ENCODE measurements at regions not wholly inside any gene's neighbourhood (a gene's known extent, or its start where the extent isn't known, plus 50 kb on each side); places are given as distances from the start of the nearest gene placed in this dataset.
A peak's percentile ranks its signal among the peaks of the same experiment; 100 is the strongest.

DNA sequence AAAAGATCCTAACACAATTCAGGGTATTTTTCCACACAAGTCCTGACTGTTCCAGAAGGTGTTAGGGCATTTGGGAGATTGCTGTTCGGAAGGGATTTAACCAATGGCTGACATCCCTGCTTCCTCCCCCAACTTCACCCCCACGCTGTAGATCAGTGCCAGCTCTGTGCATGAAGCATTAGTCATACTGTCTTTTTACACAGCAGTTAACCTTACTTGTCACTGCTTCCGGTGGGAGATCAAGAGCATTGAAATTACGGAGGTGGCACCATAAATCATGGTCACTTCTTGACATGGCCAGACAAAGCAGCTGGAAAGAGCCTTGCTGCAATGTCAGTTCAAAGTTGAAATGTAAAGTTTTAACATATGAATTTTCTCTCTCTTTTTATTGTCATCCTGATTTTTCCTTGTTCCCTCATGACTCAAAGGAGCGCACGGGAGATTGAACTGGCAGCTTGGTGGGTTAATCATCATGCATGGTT lies 70.2 kb downstream of the HRH4 start:
- TF ChIP-seq, protein P1, sequence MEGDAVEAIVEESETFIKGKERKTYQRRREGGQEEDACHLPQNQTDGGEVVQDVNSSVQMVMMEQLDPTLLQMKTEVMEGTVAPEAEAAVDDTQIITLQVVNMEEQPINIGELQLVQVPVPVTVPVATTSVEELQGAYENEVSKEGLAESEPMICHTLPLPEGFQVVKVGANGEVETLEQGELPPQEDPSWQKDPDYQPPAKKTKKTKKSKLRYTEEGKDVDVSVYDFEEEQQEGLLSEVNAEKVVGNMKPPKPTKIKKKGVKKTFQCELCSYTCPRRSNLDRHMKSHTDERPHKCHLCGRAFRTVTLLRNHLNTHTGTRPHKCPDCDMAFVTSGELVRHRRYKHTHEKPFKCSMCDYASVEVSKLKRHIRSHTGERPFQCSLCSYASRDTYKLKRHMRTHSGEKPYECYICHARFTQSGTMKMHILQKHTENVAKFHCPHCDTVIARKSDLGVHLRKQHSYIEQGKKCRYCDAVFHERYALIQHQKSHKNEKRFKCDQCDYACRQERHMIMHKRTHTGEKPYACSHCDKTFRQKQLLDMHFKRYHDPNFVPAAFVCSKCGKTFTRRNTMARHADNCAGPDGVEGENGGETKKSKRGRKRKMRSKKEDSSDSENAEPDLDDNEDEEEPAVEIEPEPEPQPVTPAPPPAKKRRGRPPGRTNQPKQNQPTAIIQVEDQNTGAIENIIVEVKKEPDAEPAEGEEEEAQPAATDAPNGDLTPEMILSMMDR (IDR thresholded peaks at IDR 0.05; ENCODE audit: low read length, missing control alignments) = no peak
- peak; percentile 65 for DNase-seq (ENCODE audit: low read depth)

DNA sequence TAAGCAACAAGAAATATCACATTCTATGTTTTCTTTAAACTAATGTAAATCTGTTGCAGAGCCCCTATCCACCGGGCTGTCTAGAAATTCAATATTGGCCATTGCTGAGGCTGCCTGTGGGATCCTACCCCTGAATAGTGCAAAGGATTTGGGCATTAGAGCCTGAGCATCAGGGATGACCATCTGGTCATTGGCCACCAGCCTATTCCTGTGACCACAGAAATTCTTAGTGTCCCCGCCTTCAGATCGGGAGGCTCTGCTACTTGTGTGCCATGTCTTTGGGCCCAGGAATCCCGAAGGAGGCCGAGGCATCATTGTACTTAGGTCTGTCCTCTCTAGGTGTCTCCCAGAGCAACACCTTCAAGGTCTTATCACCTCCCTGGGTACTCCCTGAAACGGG lies 73.8 kb downstream of the HRH4 start:
- TF ChIP-seq, protein P1 (IDR thresholded peaks at IDR 0.05; ENCODE audit: low read length, missing control alignments) = no peak
- no peak overlapping the region for H3K4me3 ChIP-seq (replicated peaks; ENCODE audit: low read depth, low read length)
- DNase-seq (ENCODE audit: low read depth) = no peak

More for the DNA sequence above, 70.2 kb downstream of the HRH4 start:
- H3K4me3 ChIP-seq (replicated peaks; ENCODE audit: low read depth, low read length) = no peak overlapping the region

DNA sequence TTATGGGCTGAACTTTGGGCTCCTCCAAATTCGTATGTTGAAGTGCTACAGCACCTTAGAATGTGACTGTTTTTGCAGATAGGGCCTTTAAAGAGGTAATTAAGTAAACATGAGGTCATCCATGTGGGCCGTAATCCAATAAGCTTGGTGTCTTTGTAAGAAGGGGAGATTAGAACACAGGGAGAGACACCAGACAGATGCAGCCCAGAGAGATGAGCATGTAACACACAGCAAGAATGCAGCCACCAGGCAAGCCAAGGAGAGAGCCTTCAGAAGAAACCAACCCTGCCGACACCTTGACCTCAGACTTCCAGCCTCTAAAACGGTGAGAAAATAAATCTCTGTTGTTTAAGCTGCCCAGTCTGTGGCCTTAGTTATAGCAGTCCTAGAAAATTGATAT lies 74.3 kb downstream of the HRH4 start:
- DNase-seq (ENCODE audit: low read depth) = no peak
- no peak overlapping the region for H3K4me3 ChIP-seq (replicated peaks; ENCODE audit: low read depth, low read length)
- TF ChIP-seq, protein P1 (IDR thresholded peaks at IDR 0.05; ENCODE audit: low read length, missing control alignments) = no peak

DNA sequence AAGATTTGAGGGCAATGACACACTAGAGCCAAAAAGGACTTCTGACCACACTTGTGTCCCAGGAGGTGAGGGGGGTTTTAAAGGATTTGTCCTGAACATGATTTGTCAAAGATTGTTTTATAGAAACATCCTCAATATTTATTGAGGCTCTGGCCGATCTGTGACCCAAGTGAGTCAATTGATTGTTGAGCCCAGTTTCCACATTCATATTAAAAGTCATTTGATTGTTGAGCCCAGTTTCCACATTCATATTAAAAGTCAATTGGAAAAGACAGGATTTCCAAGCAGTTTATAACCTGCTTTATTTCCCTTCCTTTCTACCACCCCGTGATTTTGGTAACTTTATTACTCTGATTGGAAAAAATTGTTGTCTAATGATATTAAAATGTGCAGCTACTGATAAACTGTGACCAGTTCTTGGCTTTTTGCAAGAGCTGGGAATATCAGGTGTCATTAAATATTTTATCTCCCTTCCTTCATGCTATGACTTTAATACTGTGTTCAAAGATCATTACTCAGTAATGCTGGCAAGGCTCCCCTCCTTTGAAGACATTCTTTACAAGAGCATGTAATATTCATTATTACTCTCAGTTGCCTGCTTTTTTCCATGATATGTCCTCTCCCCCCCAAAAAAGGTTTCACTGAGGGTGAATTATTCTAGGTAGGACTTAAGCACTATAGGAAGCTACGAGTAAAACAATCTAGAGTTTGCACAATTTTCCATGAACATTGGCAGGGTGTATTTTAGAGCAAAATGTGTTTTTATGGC lies 75.3 kb downstream of the HRH4 start:
- DNase-seq (ENCODE audit: low read depth) = no peak
- no peak overlapping the region for H3K4me3 ChIP-seq (replicated peaks; ENCODE audit: low read depth, low read length)
- TF ChIP-seq, protein P1 (IDR thresholded peaks at IDR 0.05; ENCODE audit: low read length, missing control alignments) = no peak

DNA sequence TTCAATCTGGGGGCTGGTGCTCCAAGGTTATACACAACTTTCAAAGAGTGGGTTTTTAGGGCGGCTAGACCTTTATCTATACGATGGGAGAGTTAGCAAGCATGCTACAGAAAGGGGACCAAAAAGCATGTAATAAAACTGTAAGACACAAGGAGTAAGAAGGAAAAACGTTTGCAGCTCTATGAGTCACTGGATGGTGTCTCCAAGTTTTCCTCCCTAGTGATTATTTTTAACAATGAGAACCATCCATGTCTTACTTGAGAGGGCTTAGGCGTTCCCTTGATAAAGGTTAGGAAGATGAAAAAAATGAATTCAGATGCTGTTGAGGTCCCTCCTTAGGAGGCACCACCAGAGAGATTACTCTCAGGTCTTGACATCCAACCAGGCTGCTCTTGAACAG lies 75.9 kb downstream of the HRH4 start:
- no peak overlapping the region for H3K4me3 ChIP-seq (replicated peaks; ENCODE audit: low read depth, low read length)
- DNase-seq (ENCODE audit: low read depth) = peak; percentile 8
- TF ChIP-seq, protein P1 (IDR thresholded peaks at IDR 0.05; ENCODE audit: low read length, missing control alignments) = no peak

DNA sequence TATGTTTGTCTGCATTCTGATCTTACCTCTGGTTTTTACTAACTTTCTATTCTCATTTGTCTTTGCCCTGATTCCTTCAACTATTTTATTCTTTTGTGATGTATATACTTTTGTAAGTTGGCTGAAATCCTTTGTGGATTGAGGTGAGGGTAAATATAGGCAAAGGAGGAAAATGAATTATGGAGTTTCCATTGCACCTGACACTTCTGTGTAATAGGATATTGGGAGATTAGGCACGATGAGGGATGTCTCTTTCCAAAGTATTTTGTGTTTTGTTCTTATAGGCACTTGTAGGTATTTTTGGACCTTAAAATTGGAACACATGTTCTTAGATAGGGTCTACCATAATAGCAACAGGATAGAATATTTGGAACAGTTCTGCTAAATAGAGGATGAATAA lies 76.4 kb downstream of the HRH4 start:
- TF ChIP-seq, protein P1 (IDR thresholded peaks at IDR 0.05; ENCODE audit: low read length, missing control alignments) = no peak
- H3K4me3 ChIP-seq (replicated peaks; ENCODE audit: low read depth, low read length) = no peak overlapping the region
- DNase-seq (ENCODE audit: low read depth) = no peak

Measured in fibroblast of pulmonary artery (primary cell).